Stimulated activated CD4-positive, alpha-beta T cell treated with anti-CD3 and anti-CD28 coated beads, Interleukin-1b, Interleukin-23, amount 100 ng/mL, for 1 hour (primary cell): ENCODE measurements at regions not wholly inside any gene's neighbourhood (a gene's known extent, or its start where the extent isn't known, plus 50 kb on each side); places are given as distances from the start of the nearest gene placed in this dataset.

Experiments
- DNase-seq, 2 donors: peaks; one replicate each; pipeline ENCODE4 v3.0.0-alpha.2; 2020; ENCODE audit warnings: low read depth in 2 of 2

GRCh38 chr12:13680916-13681315 is 300.5 kb downstream of the GRIN2B start:
- no peak for DNase-seq

GRCh38 chr12:13676880-13677279 is 304.5 kb downstream of the GRIN2B start:
- DNase-seq, result no peak

GRCh38 chr12:13670285-13670866 is 311.0 kb downstream of the GRIN2B start:
- no peak for DNase-seq

- DNase-seq, result no peak
Measured at GRCh38 chr12:13668880-13669279, 312.5 kb downstream of the GRIN2B start.

GRCh38 chr12:13666806-13667205 is 314.6 kb downstream of the GRIN2B start:
- DNase-seq, result no peak

- no peak for DNase-seq
Measured at GRCh38 chr12:13661005-13661887, 320.2 kb downstream of the GRIN2B start.

- no peak for DNase-seq
Measured at GRCh38 chr12:13654456-13654855, 326.9 kb downstream of the GRIN2B start.

GRCh38 chr12:13652105-13652504 is 329.3 kb downstream of the GRIN2B start:
- no peak for DNase-seq

GRCh38 chr12:13635709-13636108 is 345.7 kb downstream of the GRIN2B start:
- DNase-seq, result no peak

- DNase-seq, result no peak
Measured at GRCh38 chr12:13631873-13632272, 349.5 kb downstream of the GRIN2B start.

- no peak for DNase-seq
Measured at GRCh38 chr12:13630354-13630753, 351.0 kb downstream of the GRIN2B start.

GRCh38 chr12:13628067-13628466 is 353.3 kb downstream of the GRIN2B start:
- no peak for DNase-seq

GRCh38 chr12:13627536-13627935 is 353.9 kb downstream of the GRIN2B start:
- DNase-seq, result no peak

GRCh38 chr12:13613297-13613696 is 368.1 kb downstream of the GRIN2B start:
- no peak for DNase-seq

- no peak for DNase-seq
Measured at GRCh38 chr12:13609894-13610679, 371.3 kb downstream of the GRIN2B start.

GRCh38 chr12:13606290-13606689 is 375.1 kb downstream of the GRIN2B start:
- no peak for DNase-seq

- no peak for DNase-seq
Measured at GRCh38 chr12:13603953-13604352, 377.4 kb downstream of the GRIN2B start.

- DNase-seq, result no peak
Measured at GRCh38 chr12:13602172-13602571, 379.2 kb downstream of the GRIN2B start.

- DNase-seq, result no peak
Measured at GRCh38 chr12:13599176-13599575, 382.2 kb downstream of the GRIN2B start.

GRCh38 chr12:13597837-13598236 is 383.6 kb downstream of the GRIN2B start:
- no peak for DNase-seq

GRCh38 chr12:13597166-13597565 is 384.2 kb downstream of the GRIN2B start:
- DNase-seq, result no peak

GRCh38 chr12:13596714-13597113 is 384.7 kb downstream of the GRIN2B start:
- no peak for DNase-seq
